NCI-H1930 (cell line): ENCODE measurements at regions not wholly inside any gene's neighbourhood (a gene's known extent, or its start where the extent isn't known, plus 50 kb on each side); places are given as distances from the start of the nearest gene placed in this dataset.

ENCODE experiments used
- DNase-seq, 2 experiments: peaks; one replicate each; lab custom pipeline; 2025; lab: John Stamatoyannopoulos, UW

- no peak for DNase-seq
Observed at GRCh38 chr10:43872644-43873043, 224.0 kb upstream of the ZNF32 start.

DNA sequence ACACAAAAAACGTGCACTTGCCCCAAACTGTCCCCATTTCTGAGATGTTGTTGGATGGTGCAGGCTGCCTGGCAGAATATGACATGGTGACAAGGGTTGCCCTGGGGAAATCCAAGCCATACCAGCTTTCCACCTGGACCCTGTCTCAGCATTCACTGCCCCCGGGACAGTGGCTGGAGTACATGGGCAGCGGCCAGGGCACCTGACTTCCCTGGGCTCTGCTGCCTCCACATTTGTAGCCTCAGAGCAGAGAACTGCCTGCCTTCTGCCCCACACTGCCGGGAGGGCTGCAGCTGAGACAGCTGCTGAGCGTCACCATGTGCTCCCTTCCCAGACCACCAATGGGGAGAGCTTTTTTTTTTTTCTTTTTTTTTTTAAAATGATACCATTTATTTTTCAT, 222.9 kb upstream of the ZNF32 start:
- DNase-seq: no peak

DNA sequence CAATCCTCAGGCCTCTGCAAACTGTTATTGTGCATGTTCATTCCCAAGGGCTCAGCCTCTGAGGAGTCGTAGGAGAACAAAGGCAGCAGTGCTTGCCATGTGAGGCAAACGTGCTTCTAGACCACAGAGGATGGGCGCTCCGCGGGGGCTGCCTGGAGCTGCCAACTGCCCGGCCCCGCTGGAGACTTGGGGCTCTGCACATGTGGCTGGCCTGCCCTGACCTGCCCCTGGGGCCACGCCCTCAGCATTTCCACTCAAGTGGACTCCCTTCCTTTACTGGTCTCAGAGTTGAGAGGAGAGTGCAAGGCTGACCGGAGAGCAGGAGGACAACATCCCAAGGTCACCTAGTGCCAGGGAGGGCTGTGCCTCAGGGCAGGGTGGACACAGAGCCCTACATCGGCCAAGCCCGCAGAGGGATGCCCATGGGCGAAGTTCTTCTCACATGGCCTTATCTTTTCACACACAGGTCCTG, 222.3 kb upstream of the ZNF32 start:
- no peak for DNase-seq

DNA sequence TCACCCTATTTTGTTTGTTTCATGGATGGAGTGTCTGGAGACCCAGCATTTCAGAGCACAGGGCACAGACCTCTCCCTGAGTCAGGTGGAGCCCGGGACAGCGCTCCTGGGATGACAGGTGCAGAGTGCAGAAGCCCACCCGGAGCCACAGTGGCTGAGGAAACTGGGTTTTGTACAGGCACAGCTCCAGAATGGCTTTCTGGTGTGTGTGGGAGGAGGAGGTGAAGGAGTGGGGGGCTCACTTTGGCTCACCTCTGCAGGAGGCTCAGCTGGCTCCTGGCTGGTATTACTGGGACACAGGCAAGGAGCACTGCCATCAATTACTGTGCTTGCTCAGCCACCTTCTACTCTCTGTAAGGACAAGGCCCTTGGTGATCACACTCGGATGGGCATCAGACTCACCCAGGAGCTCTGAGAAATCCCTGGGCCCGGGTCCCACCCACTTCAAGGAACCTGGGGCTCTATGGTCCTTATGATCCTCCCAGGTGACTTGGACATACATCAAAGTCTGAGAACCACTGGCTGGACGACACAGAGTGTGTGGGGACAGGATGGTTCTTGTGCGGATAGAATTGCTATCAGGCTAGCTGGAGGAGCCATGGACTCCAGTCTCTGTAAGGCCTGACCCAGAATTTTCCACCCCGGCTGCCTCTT, 221.1 kb upstream of the ZNF32 start:
- no peak for DNase-seq

GRCh38 chr10:43868952-43869351, 220.3 kb upstream of the ZNF32 start:
- DNase-seq: no peak

DNA sequence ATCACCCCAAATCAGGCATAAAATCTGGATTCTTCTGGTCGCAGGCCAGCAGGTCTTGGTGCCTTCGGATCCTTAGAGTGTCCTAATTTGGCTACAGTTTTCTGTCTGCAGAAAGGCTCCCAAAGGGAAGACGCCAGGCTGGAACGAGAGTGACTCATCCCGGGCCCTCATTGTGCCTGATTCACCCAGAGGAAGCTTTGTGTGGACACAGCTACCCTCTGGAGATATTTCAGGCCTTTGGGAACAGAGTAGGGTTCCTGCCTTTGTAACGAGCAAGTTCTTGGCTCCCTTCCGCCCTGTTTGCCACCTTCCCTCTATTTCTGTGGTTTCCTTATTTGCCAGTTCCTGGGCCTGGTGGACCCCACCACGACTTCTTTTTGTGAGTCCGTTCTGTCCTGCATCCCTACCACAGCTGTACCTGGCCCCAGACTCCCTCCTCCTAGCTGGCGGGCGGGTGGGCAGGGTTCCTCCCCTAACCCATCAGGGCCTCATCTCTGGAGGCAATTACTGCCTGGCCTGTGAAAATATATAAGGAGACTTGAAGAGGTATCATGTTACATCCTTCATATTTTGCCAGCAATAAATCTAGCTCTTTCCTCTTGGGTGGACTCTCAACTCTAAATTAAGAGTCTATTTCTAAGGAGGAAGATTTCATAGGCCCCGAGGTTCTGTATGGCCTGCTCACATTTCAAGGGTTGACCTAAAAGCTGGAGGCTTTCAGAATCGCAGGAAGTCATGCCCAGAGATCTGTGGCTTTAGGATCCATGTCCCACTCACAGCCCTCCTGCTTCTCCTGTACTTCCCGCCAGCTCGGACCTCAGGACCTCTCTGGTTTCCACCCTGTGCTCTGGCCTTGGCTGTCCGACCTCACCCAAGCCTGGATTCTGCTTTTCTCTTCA, 219.2 kb upstream of the ZNF32 start:
- no peak for DNase-seq

DNA sequence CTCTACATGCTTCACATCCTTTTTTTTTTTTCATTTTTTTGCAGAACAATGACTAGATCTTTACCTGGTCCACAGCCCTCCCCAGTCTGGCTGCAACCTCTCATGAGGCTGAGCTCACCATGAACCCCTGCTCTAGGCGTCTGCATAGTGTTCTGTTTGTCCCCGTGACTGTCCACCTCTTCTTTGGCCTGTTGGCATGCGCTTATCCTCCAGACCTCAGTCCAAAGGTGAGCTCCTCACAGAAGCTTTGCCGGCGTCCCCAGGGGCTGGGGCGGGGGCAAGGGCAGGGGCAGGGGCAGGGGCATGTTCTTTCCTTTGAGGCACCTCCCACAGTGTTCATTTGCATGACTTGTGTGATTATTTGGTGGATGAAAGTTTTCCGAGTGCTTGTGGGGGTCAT, 218.4 kb upstream of the ZNF32 start:
- DNase-seq: no peak

DNA sequence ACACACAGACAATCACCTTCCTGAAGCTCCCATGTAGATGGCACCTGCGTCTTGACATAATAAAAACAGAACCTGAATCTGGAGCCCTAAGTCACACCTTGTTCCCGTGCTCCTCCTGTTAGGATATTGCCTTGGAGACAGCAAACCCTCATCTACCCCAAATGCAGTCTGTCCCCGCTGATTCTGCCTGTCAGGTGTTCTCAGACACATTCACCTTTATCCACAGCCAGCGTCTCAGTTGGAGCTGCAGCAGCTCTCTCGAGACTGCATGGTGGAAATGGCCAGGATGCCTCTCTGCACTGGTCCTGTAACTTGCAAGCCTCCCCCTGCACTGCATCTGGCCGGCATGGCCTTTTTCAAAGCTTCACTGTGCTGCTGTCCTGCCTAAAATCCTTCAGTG, 218.0 kb upstream of the ZNF32 start:
- no peak for DNase-seq

GRCh38 chr10:43865265-43866135, 216.8 kb upstream of the ZNF32 start:
- DNase-seq: no peak

GRCh38 chr10:43864656-43865055, 216.0 kb upstream of the ZNF32 start:
- DNase-seq: no peak

GRCh38 chr10:43863859-43864591, 215.3 kb upstream of the ZNF32 start:
- DNase-seq: no peak

- DNase-seq: no peak
Observed at GRCh38 chr10:43863270-43863669, 214.6 kb upstream of the ZNF32 start.

DNA sequence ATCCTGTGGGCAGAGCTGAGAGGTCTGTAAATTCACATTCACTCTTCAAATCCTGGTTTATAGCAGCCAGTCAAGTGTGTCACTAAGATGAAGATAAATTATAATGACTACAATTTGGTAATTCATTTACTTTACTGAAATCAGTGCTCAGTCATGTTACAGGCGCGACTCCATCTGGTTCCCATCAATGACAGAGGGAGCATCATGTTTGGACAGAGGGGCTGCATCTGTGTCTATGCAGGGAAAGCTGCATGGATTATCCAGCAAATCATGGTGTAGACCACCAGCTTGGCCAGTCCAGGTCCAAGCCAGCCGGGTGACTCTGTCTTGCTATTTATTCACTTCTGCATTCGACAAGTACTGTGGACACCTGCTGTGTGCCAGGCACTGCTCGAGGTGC, 214.1 kb upstream of the ZNF32 start:
- no peak for DNase-seq

DNA sequence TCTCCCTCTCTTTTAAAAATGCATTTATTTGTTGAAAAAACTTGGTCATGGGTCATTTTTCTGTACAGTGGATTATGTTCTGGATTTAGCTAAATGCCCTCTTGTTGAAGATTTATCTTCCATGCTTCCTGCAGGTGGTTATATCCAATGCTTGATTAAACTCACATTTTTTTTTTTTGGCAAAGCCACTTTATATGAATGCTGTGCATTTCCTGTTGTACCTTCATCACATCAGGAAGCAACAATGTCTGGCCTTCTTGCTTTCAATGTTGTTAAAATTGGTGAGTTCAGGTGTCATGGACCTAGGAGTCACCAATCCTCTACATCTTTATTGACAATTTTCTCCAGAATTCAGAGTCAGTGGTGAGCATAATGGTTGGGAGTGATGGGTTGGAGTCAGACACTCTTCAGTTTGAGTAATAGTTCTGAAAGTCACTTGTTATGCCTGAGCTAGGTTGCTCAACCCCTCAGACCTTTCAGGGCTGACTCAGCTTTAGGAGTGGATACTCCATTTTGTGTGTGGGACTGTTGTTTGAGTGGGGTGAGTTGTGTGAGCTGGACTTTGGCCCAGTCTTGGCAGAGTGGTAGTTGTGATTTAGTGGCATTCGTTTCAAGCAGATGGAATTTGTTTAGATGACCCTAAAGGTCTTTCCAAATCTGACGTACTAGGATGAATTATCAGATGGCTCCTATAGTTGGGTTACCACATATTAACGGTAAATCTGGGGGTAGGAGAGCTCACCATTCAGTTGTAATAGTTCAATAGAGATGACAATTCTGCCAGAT, 213.5 kb upstream of the ZNF32 start:
- DNase-seq: no peak

- no peak for DNase-seq
Observed at GRCh38 chr10:43859016-43859525, 210.4 kb upstream of the ZNF32 start.

DNA sequence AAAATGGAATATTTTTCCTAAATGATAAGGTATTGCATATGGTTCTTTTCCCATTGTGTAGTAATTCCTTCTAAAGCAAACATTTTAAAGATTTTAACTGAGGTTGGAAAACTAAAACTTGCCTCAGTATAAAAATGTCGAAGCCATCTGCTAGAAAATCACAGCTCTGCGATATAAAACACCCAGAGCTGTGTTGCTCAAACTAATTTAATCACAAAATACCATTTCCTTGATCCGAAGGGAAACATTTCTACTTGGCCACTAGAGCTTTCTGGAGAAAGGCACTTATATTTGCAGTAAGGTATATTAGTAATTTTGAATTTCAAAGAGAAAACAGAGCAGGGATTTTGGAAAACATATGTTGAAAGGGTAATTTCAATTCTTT, 209.2 kb upstream of the ZNF32 start:
- DNase-seq: no peak

- no peak for DNase-seq
Observed at GRCh38 chr10:43857206-43857930, 208.7 kb upstream of the ZNF32 start.

- DNase-seq: no peak
Observed at GRCh38 chr10:43856299-43856698, 207.6 kb upstream of the ZNF32 start.

DNA sequence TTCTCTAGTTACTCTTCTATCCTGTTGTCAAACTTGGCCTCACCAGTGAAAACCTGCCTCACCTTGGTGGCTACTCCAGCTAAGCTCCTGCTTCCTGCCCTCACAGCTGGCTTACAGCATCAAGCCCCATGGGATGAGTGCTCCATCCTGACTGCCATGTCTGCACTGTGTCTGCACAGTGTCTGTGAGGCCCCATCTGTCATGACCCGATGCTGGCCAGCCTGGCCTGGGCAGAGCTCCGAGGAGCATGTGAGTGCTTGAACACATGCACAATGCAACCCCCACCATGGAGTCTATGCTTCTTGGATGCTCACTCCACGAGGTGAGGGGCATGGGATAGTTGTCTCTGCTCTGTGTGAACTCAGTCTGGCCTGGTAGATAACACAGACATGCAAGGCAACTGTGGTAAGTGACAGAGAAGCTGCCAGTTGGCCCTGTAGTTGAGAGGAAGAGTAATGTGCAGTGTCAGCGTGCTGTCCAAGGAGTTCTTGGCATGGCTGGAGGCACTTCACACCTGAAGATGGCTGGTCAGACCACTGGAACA, 207.1 kb upstream of the ZNF32 start:
- DNase-seq: no peak

DNA sequence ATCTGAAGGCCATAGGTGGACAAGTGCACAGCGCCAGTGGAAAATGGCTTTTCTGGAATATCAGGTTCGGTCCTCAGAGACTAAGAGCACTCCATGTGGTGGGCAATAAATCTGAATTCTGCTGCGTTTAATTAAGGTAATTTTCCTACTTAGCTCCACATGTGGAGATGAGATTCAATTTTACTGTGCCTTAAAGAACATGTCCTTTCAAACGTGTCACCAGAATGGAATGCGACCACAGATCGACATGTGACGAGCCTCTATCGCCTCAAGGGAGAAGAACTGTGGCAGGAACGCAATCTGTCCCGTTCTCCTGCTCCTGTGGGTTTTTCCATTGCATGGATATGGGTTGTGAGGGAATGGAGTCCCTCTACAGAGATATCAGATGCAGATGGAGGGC, 205.3 kb upstream of the ZNF32 start:
- no peak for DNase-seq
